HepG2 (cell line): ENCODE measurements at regions not wholly inside any gene's neighbourhood (a gene's known extent, or its start where the extent isn't known, plus 50 kb on each side); places are given as distances from the start of the nearest gene placed in this dataset.

ENCODE experiments used
- ATAC-seq: fragments of 200-7000 bp; cut with Tn5 transposase; 3 replicates; pipeline ENCODE4 v1.9.1; 2020; ENCODE audit warnings: mild to moderate bottlenecking, moderate library complexity
- BruUV-seq: library from RNA; stranded (reverse); fragments of 400-500 nt; replicated peaks from 2 replicates; lab custom pipeline; 2021; lab: Mats Ljungman, UMichigan
- CTCF ChIA-PET: fragments of 300-600 bp; formaldehyde crosslinking; extraction: SDS; loops from one replicate; lab custom pipeline; 2021; ENCODE audit warnings: low total read pairs, inconsistent platforms, low intra/inter-chr PET ratio; lab: Yijun Ruan, JAX
- POLR2A ChIA-PET: fragments of 350-600 bp; sonication (Branson Sonifier 250); formaldehyde crosslinking; loops from one replicate; lab custom pipeline; 2020; ENCODE audit warnings: antibody characterized with exemption, inconsistent platforms; lab: Yijun Ruan, JAX
- DNase-seq: peaks from one replicate; pipeline ENCODE4 v3.0.0-alpha.2; 2015; ENCODE audit warnings: low spot score
- FAIRE-seq: peaks from 3 replicates; lab custom pipeline; 2011; peaks lifted over from hg19 to GRCh38; lab: Jason Lieb, UNC
- H2AFZ ChIP-seq: one replicate; pipeline ENCODE4 v1.6.1; 2011; ENCODE audit warnings: low read length, inconsistent platforms
- H3K27ac ChIP-seq: fragments of 300-600 bp; 3 replicates; pipeline ENCODE4 v1.8.0; 2011; ENCODE audit warnings: mixed run types, mild to moderate bottlenecking, mixed read lengths, low read length, inconsistent platforms; ENCODE audit not compliant: insufficient read depth; ENCODE audit errors: extremely low read length
- H3K27me3 ChIP-seq, 2 experiments: fragments of 200-600 bp in 1 of 2; 2 replicates in 1 of 2; 3 replicates in 1 of 2; pipeline versions ENCODE4 v1.6.0 to v1.8.0; 2011; ENCODE audit warnings: low read length in 2 of 2, mild to moderate bottlenecking in 2 of 2, moderate library complexity in 2 of 2, inconsistent platforms in 1 of 2; ENCODE audit not compliant: insufficient read depth in 2 of 2, control insufficient read depth in 1 of 2
- H3K36me3 ChIP-seq, 2 experiments: fragments of 200-600 bp in 1 of 2; replicated peaks in 1 of 2; 2 replicates in 1 of 2; 3 replicates in 1 of 2; pipeline versions ENCODE4 v1.5.1 to v1.8.0; 2011; ENCODE audit warnings: low read length in 2 of 2, inconsistent platforms in 1 of 2; ENCODE audit not compliant: insufficient read depth in 2 of 2, control insufficient read depth in 1 of 2
- H3K4me1 ChIP-seq: 2 replicates; pipeline ENCODE4 v1.5.1; 2012; ENCODE audit warnings: low read length, inconsistent platforms; ENCODE audit not compliant: insufficient read depth
- H3K4me2 ChIP-seq: 2 replicates; pipeline ENCODE4 v1.6.0; 2011; ENCODE audit warnings: low read depth, low read length, inconsistent platforms
- H3K4me3 ChIP-seq, 3 experiments: fragments of 200-600 bp in 1 of 3; sonication (generic), shearing (Covaris generic) in 1 of 3; replicated peaks in 1 of 3; 2 replicates each; pipeline ENCODE4 v1.5.1; 2011 to 2016; ENCODE audit warnings: low read length in 3 of 3, inconsistent platforms in 2 of 3, low read depth in 2 of 3, mild to moderate bottlenecking in 2 of 3, control low read depth in 1 of 3, mixed read lengths in 1 of 3; ENCODE audit not compliant: insufficient read depth in 1 of 3
- H3K79me2 ChIP-seq: one replicate; pipeline ENCODE4 v1.6.1; 2011; ENCODE audit warnings: low read length, inconsistent platforms; ENCODE audit not compliant: insufficient read depth
- H3K9ac ChIP-seq: 2 replicates; pipeline ENCODE4 v1.6.0; 2011; ENCODE audit warnings: mild to moderate bottlenecking, low read depth, low read length, inconsistent platforms; ENCODE audit not compliant: insufficient read depth
- H3K9me3 ChIP-seq: 2 replicates; pipeline ENCODE4 v1.5.1; 2012; ENCODE audit warnings: mild to moderate bottlenecking, low read length
- H4K20me1 ChIP-seq: 2 replicates; pipeline ENCODE4 v1.6.0; 2011; ENCODE audit warnings: inconsistent platforms, mild to moderate bottlenecking, low read length, moderate library complexity; ENCODE audit not compliant: insufficient read depth
- FOXP4 ChIP-seq: sonication (generic); formaldehyde crosslinking; IDR thresholded peaks from 2 replicates; pipeline ENCODE4 v1.4.0; 2020; ENCODE audit warnings: missing genetic modification reagents
- SMAD1 ChIP-seq: sonication (generic); formaldehyde crosslinking; IDR thresholded peaks from 2 replicates; pipeline ENCODE4 v1.4.0; 2020; ENCODE audit warnings: missing genetic modification reagents, low read depth, mild to moderate bottlenecking, borderline replicate concordance
- STAG1 ChIP-seq: sonication (generic); formaldehyde crosslinking; IDR thresholded peaks from 2 replicates; pipeline ENCODE4 v1.4.0; 2020; ENCODE audit warnings: missing genetic modification reagents
- WGBS: methylation state at CpG from one replicate; pipeline ENCODE4 v1.1.6; 2017; ENCODE audit warnings: low lambda C conversion rate; 5-methylcytosine and 5-hydroxymethylcytosine counted together
- in situ Hi-C: cut with HindIII; loops from 2 replicates; pipeline ENCODE4 v1.10.0; 2017; ENCODE audit warnings: low pct_unique_long_range_greater_than_20kb; ENCODE audit not compliant: extremely low pct_ligation_motif_present
- intact Hi-C: fragments of 100-400 bp; cut with micrococcal nuclease; formaldehyde crosslinking; loops from one replicate; pipeline ENCODE4 v1.10.0; 2022; ENCODE audit not compliant: unreplicated experiment
- TF ChIP-seq, protein P1 (sequence below): sonication (generic); formaldehyde crosslinking; IDR thresholded peaks from 2 replicates; pipeline ENCODE4 v1.5.1; 2020; ENCODE audit warnings: mild to moderate bottlenecking, missing genetic modification reagents, moderate library complexity
- TF ChIP-seq, protein P2 (sequence below): sonication (generic); formaldehyde crosslinking; IDR thresholded peaks from 2 replicates; pipeline ENCODE4 v1.4.0; 2020; ENCODE audit warnings: mild to moderate bottlenecking, missing genetic modification reagents, borderline replicate concordance
- TF ChIP-seq, protein P3 (sequence below): sonication (generic); formaldehyde crosslinking; IDR thresholded peaks from 2 replicates; pipeline ENCODE4 v1.5.0; 2020; ENCODE audit warnings: mild to moderate bottlenecking, missing genetic modification reagents, moderate library complexity

DNA sequence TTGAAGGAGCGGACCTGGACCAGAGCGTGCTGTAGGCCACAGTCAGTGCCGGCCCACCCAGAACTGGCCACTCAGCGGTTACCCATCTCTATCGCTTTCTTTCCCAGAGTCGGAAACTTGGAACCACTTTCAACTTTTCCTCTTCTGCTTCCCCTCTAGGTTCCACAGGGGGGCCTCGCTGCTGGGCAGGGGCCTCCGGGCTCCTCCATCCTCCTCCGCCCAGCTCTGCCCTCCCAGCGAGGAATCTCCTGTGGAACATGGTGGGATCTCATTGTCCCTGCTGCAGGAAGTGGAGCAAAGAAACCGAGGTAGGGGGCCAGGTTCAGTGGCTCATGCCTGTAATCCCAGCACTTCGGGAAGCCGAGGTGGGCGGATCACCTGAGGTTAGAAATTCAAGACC, 139.2 kb downstream of the ETS2 start:
- no peak for DNase-seq
- Histone ChIP-seq H3K4me1 (no peaks in the 10 kb centered on the region), H3K4me2 (no peak overlapping the region), H4K20me1 (no peaks in the 10 kb centered on the region), H3K36me3 (no peaks in the 10 kb centered on the region), H3K27ac (no peak overlapping the region), H3K79me2 (no peaks in the 10 kb centered on the region), H3K4me3 (no peak overlapping the region), H3K27me3 (no peaks in the 10 kb centered on the region), H2AFZ (no peak overlapping the region), H3K9me3 (0 out of 2 replicates have a peak, but pooled peaks cover under 1% of the 10 kb centered on the region), H3K9ac (no peak overlapping the region)
- POLR2A ChIA-PET, result no interaction called here
- CTCF ChIA-PET, result no interaction called here
- no TSS peak for BruUV-seq
- no peak for FAIRE-seq
- no peak; the same call in 2 of the 3 replicates for ATAC-seq
- in situ Hi-C loops, result no loop called here
- TF ChIP-seq, protein P1, sequence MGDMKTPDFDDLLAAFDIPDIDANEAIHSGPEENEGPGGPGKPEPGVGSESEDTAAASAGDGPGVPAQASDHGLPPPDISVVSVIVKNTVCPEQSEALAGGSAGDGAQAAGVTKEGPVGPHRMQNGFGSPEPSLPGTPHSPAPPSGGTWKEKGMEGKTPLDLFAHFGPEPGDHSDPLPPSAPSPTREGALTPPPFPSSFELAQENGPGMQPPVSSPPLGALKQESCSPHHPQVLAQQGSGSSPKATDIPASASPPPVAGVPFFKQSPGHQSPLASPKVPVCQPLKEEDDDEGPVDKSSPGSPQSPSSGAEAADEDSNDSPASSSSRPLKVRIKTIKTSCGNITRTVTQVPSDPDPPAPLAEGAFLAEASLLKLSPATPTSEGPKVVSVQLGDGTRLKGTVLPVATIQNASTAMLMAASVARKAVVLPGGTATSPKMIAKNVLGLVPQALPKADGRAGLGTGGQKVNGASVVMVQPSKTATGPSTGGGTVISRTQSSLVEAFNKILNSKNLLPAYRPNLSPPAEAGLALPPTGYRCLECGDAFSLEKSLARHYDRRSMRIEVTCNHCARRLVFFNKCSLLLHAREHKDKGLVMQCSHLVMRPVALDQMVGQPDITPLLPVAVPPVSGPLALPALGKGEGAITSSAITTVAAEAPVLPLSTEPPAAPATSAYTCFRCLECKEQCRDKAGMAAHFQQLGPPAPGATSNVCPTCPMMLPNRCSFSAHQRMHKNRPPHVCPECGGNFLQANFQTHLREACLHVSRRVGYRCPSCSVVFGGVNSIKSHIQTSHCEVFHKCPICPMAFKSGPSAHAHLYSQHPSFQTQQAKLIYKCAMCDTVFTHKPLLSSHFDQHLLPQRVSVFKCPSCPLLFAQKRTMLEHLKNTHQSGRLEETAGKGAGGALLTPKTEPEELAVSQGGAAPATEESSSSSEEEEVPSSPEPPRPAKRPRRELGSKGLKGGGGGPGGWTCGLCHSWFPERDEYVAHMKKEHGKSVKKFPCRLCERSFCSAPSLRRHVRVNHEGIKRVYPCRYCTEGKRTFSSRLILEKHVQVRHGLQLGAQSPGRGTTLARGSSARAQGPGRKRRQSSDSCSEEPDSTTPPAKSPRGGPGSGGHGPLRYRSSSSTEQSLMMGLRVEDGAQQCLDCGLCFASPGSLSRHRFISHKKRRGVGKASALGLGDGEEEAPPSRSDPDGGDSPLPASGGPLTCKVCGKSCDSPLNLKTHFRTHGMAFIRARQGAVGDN, result peak; percentile 28
- TF ChIP-seq STAG1 (CRISPR knock-in tag) (peak; percentile 37; the same call in 1 of the 2 replicates), FOXP4 (CRISPR knock-in tag) (no peak), SMAD1 (CRISPR knock-in tag) (no peak)
- TF ChIP-seq, protein P2, sequence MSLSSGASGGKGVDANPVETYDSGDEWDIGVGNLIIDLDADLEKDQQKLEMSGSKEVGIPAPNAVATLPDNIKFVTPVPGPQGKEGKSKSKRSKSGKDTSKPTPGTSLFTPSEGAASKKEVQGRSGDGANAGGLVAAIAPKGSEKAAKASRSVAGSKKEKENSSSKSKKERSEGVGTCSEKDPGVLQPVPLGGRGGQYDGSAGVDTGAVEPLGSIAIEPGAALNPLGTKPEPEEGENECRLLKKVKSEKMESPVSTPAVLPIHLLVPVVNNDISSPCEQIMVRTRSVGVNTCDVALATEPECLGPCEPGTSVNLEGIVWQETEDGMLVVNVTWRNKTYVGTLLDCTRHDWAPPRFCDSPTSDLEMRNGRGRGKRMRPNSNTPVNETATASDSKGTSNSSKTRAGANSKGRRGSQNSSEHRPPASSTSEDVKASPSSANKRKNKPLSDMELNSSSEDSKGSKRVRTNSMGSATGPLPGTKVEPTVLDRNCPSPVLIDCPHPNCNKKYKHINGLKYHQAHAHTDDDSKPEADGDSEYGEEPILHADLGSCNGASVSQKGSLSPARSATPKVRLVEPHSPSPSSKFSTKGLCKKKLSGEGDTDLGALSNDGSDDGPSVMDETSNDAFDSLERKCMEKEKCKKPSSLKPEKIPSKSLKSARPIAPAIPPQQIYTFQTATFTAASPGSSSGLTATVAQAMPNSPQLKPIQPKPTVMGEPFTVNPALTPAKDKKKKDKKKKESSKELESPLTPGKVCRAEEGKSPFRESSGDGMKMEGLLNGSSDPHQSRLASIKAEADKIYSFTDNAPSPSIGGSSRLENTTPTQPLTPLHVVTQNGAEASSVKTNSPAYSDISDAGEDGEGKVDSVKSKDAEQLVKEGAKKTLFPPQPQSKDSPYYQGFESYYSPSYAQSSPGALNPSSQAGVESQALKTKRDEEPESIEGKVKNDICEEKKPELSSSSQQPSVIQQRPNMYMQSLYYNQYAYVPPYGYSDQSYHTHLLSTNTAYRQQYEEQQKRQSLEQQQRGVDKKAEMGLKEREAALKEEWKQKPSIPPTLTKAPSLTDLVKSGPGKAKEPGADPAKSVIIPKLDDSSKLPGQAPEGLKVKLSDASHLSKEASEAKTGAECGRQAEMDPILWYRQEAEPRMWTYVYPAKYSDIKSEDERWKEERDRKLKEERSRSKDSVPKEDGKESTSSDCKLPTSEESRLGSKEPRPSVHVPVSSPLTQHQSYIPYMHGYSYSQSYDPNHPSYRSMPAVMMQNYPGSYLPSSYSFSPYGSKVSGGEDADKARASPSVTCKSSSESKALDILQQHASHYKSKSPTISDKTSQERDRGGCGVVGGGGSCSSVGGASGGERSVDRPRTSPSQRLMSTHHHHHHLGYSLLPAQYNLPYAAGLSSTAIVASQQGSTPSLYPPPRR (CRISPR knock-in tag), result no peak
- TF ChIP-seq, protein P3, sequence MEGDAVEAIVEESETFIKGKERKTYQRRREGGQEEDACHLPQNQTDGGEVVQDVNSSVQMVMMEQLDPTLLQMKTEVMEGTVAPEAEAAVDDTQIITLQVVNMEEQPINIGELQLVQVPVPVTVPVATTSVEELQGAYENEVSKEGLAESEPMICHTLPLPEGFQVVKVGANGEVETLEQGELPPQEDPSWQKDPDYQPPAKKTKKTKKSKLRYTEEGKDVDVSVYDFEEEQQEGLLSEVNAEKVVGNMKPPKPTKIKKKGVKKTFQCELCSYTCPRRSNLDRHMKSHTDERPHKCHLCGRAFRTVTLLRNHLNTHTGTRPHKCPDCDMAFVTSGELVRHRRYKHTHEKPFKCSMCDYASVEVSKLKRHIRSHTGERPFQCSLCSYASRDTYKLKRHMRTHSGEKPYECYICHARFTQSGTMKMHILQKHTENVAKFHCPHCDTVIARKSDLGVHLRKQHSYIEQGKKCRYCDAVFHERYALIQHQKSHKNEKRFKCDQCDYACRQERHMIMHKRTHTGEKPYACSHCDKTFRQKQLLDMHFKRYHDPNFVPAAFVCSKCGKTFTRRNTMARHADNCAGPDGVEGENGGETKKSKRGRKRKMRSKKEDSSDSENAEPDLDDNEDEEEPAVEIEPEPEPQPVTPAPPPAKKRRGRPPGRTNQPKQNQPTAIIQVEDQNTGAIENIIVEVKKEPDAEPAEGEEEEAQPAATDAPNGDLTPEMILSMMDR (CRISPR knock-in tag), result 0 out of 2 replicates have a peak, but pooled peaks have one; percentile 26
- TF ChIP-seq, all 625 proteins: peak for 3
- whole genome bisulfite sequencing, result 75% methylated on average over 14 of the region's 14 CpGs
- intact Hi-C loops, result no loop called here
